Lower leg skin (tissue), 4 donors: ENCODE measurements at regions not wholly inside any gene's neighbourhood (a gene's known extent, or its start where the extent isn't known, plus 50 kb on each side); places are given as distances from the start of the nearest gene placed in this dataset.

Source experiments
- DNase-seq, 2 donors: peaks; one replicate each; pipeline ENCODE4 v3.0.0-alpha.2; 2019; ENCODE audit warnings: low spot score in 2 of 2
- H3K4me3 ChIP-seq: fragments of 200-600 bp; sonication (generic); 2 replicates; pipeline ENCODE4 v1.5.1; 2017; ENCODE audit warnings: mild to moderate bottlenecking, low read depth; ENCODE audit not compliant: poor library complexity, severe bottlenecking
- POLR2A ChIP-seq, 2 donors: fragments of 450-650 bp; IDR thresholded peaks; one replicate each; pipeline ENCODE4 v1.6.1; 2016 to 2017; ENCODE audit warnings: antibody characterized with exemption in 2 of 2, mild to moderate bottlenecking in 1 of 2, moderate library complexity in 1 of 2
- WGBS, 2 donors: methylation state at CpG; one replicate each; pipeline ENCODE4 v1.1.5; 2018; 5-methylcytosine and 5-hydroxymethylcytosine counted together
- intact Hi-C: fragments of 100-400 bp; cut with DNase I; formaldehyde crosslinking; loops from one replicate; pipeline ENCODE4 v1.15.0; 2023; ENCODE audit warnings: low total_unique reads
- TF ChIP-seq, protein P1 (sequence below), 3 donors: fragments of 450-650 bp; IDR thresholded peaks; one replicate each; pipeline ENCODE4 v1.5.1; 2016; ENCODE audit warnings: antibody characterized with exemption in 3 of 3, mild to moderate bottlenecking in 3 of 3, moderate library complexity in 2 of 3

DNA sequence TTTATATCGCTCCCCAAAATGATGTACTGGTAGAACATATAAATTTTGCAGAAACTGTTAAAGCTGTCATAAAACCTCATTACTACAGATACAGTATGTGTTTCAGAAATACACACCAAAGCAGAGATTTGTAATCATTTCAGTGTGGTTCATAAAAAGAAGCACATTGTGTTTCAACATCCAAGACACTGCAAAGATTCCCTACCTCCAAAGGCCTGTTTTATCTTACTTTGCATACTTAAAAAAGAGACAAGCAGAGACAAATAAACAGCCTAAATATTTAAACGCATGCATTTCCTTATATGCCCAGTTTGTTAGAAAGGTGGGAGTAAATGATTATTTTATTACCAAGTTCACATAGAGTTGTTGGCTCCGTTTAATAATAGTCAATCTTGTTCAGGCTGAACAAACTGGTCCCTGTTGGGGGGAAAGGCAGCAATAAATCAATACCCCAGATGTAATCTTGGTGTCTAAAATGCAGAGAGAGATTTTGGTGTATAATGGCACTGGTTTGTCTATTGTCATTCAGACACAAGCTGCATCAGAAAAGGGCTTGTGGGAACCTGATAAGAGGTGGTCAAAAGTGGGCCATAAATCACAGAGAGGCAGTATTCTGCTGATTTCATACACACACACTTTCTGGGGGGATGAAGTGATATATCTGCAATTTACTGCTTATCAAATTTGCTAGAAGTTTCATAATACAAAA is 321.4 kb upstream of the ETAA1 start:
- DNase-seq: no peak
- no peak overlapping the region for H3K4me3 ChIP-seq
- no peak for TF ChIP-seq POLR2A (IDR thresholded peaks at IDR 0.05)
- TF ChIP-seq, protein P1, sequence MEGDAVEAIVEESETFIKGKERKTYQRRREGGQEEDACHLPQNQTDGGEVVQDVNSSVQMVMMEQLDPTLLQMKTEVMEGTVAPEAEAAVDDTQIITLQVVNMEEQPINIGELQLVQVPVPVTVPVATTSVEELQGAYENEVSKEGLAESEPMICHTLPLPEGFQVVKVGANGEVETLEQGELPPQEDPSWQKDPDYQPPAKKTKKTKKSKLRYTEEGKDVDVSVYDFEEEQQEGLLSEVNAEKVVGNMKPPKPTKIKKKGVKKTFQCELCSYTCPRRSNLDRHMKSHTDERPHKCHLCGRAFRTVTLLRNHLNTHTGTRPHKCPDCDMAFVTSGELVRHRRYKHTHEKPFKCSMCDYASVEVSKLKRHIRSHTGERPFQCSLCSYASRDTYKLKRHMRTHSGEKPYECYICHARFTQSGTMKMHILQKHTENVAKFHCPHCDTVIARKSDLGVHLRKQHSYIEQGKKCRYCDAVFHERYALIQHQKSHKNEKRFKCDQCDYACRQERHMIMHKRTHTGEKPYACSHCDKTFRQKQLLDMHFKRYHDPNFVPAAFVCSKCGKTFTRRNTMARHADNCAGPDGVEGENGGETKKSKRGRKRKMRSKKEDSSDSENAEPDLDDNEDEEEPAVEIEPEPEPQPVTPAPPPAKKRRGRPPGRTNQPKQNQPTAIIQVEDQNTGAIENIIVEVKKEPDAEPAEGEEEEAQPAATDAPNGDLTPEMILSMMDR (IDR thresholded peaks at IDR 0.05): no peak
- WGBS, 2 donors: 83 to 87% methylated on average over 3 of the region's 3 CpGs
- intact Hi-C loops: no loop called here

DNA sequence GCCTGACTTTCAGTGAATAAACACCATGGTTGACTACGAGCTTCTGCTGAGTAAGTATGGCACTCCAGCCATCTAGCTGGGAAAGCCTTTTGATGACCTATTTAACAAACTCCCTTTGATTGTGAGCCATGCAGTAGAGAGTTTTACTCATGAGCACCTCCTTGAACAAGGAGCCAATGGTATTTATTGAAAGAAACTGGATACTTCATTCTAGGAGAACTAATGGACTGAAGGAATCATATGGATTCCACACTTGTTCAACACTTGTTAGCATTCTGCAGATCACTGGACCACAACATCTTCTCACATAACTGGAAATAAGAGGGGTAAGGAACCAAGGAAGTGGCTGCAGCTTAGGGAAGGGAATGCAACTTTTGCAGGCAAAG is 320.9 kb upstream of the ETAA1 start:
- intact Hi-C loops: no loop called here
- no peak overlapping the region for H3K4me3 ChIP-seq
- DNase-seq: no peak
- 100% methylated on average over 1 of the region's 1 CpG for WGBS, 2 donors
- TF ChIP-seq POLR2A (IDR thresholded peaks at IDR 0.05): no peak
- TF ChIP-seq, protein P1 (IDR thresholded peaks at IDR 0.05): no peak

DNA sequence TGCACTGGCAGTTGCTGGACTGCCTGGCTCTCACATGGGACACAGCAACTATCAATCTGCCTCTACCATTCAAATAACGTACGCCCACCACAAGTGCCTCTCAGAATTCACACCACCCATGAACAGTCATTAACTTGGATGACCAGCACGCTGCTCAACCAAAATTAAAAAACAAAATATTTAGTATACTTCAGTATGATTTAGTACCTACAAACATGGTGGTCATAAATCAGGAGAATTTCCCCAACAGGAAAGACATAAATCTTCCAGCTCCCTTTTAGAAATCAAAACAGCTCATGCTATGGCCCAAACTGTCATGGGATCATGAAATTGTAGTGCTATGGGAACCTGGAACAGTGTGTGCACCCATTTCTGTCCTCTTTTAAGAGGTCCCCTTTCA is 317.4 kb upstream of the ETAA1 start:
- H3K4me3 ChIP-seq: no peak overlapping the region
- DNase-seq: no peak
- intact Hi-C loops: no loop called here
- 67 to 83% methylated on average over 3 of the region's 3 CpGs for WGBS, 2 donors
- no peak for TF ChIP-seq POLR2A (IDR thresholded peaks at IDR 0.05)
- TF ChIP-seq, protein P1 (IDR thresholded peaks at IDR 0.05): no peak

DNA sequence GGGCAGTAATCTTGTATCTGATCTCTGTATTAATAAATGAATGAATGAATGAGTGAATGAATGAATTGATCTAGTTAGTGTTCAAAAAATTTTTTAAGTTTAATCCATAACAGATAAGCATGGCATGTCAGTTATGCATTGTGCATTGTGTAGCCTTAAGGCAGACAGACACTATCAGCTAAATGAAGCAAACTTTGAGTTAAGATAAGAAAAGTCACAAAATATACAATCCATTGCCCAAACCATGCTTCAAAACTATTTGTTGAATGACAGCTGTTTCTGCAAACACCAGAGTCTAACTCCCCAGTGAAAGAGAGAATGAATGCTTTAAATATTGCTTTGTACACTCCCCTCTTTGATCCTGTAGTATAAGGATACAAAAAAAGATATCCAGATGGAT is 314.3 kb upstream of the ETAA1 start:
- TF ChIP-seq, protein P1 (IDR thresholded peaks at IDR 0.05): no peak
- no peak for TF ChIP-seq POLR2A (IDR thresholded peaks at IDR 0.05)
- DNase-seq: no peak
- no peak overlapping the region for H3K4me3 ChIP-seq
- intact Hi-C loops: no loop called here

DNA sequence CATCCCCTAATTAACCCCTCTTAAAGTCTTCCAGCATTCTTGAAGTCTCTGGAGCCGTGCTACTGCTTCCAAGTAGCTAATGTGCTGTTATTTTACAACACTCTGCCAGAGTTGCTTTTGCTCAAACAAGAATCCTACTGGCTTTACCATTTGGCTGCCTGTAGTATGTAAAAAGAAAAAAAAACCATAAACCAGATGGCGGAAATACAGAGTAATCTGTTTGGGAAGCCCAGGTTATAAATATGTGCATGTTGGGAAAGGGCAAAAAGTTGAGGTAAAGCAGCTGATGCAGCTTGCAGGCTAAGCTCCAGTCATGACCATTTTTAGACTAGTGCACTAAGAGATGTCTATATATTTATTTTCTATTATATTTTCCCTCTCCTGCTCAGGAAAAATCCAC is 313.2 kb upstream of the ETAA1 start:
- DNase-seq: no peak
- no peak overlapping the region for H3K4me3 ChIP-seq
- intact Hi-C loops: no loop called here
- 57 to 65% methylated on average over 2 of the region's 2 CpGs for WGBS, 2 donors
- TF ChIP-seq, protein P1 (IDR thresholded peaks at IDR 0.05): no peak
- TF ChIP-seq POLR2A (IDR thresholded peaks at IDR 0.05): no peak

DNA sequence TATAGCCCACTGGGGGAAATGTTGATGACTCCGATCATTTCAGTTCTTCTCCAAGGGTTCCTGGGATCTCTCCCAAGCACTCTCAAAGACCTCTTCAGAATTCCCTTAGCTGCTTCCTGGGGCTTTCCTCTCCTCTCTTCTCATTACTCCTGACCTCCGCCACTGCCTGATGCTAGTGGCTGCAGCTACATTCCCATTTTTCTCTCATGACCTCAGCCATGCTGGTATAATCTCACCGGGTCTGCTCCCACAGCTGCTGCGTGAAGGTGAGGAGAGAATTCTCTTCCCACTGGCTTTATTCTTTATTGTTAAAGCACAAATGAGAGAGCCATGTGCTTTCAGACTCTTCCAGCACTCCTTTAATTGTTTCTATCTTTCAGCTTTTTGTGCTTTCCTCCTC is 312.0 kb upstream of the ETAA1 start:
- no peak for TF ChIP-seq POLR2A (IDR thresholded peaks at IDR 0.05)
- TF ChIP-seq, protein P1 (IDR thresholded peaks at IDR 0.05): no peak
- intact Hi-C loops: no loop called here
- no peak for DNase-seq
- no peak overlapping the region for H3K4me3 ChIP-seq
- WGBS, 2 donors: 82 to 91% methylated on average over 4 of the region's 4 CpGs
